ENCODE measurements at regions not wholly inside any gene's neighbourhood (a gene's known extent, or its start where the extent isn't known, plus 50 kb on each side); places are given as distances from the start of the nearest gene placed in this dataset.

GRCh38 chr7:109049366-109049765, 479.7 kb downstream of the DNAJB9 start (continued):
- no peak for TF ChIP-seq TSHZ2 (CRISPR knock-in tag; IDR thresholded peaks at IDR 0.05)
- no peak for TF ChIP-seq ZC3H10 (CRISPR knock-in tag; IDR thresholded peaks at IDR 0.05)
- TF ChIP-seq ARNTL (CRISPR knock-in tag; IDR thresholded peaks at IDR 0.05; ENCODE audit: borderline replicate concordance, low read depth): no peak

- no peak for ATAC-seq
- no peak for TF ChIP-seq BACH2 (CRISPR knock-in tag; IDR thresholded peaks at IDR 0.05; ENCODE audit: borderline replicate concordance)
- TF ChIP-seq CSDC2 (CRISPR knock-in tag; IDR thresholded peaks at IDR 0.05): no peak
- no peak for TF ChIP-seq RARB (CRISPR knock-in tag; IDR thresholded peaks at IDR 0.05)
- TF ChIP-seq ZC3H10 (CRISPR knock-in tag; IDR thresholded peaks at IDR 0.05): no peak
- no peak for TF ChIP-seq TSHZ2 (CRISPR knock-in tag; IDR thresholded peaks at IDR 0.05)
- no peak for TF ChIP-seq ARNTL (CRISPR knock-in tag; IDR thresholded peaks at IDR 0.05; ENCODE audit: borderline replicate concordance, low read depth)
- no peak for TF ChIP-seq GLIS3 (CRISPR knock-in tag; IDR thresholded peaks at IDR 0.05)
- no peak for TF ChIP-seq ISL1 (CRISPR knock-in tag; IDR thresholded peaks at IDR 0.05)
- no peak for TF ChIP-seq TOX (CRISPR knock-in tag; IDR thresholded peaks at IDR 0.05; ENCODE audit: borderline replicate concordance)
- TF ChIP-seq ZFP3 (CRISPR knock-in tag; IDR thresholded peaks at IDR 0.05): no peak
- TF ChIP-seq ZFP30 (CRISPR knock-in tag; IDR thresholded peaks at IDR 0.05): no peak
- TF ChIP-seq SNAI2 (CRISPR knock-in tag; IDR thresholded peaks at IDR 0.05): no peak
- no peak for TF ChIP-seq OSR1 (CRISPR knock-in tag; IDR thresholded peaks at IDR 0.05)
- TF ChIP-seq POU6F1 (CRISPR knock-in tag; IDR thresholded peaks at IDR 0.05; ENCODE audit: borderline replicate concordance, low read depth): no peak
- TF ChIP-seq PPARA (CRISPR knock-in tag; IDR thresholded peaks at IDR 0.05; ENCODE audit: borderline replicate concordance): no peak
- TF ChIP-seq ZNF565 (CRISPR knock-in tag; conservative IDR thresholded peaks at IDR 0.05; ENCODE audit: low read depth): no peak
- no peak for TF ChIP-seq ESRRG (CRISPR knock-in tag; IDR thresholded peaks at IDR 0.05)
- TF ChIP-seq CSRNP3 (CRISPR knock-in tag; IDR thresholded peaks at IDR 0.05): no peak
These were observed 489.4 kb downstream of the DNAJB9 start for GRCh38 chr7:109059089-109059488.

- TF ChIP-seq BACH2 (CRISPR knock-in tag; IDR thresholded peaks at IDR 0.05; ENCODE audit: borderline replicate concordance) (no peak), GLIS3 (CRISPR knock-in tag; IDR thresholded peaks at IDR 0.05) (no peak)
- ATAC-seq: no peak
These were observed 493.1 kb downstream of the DNAJB9 start for GRCh38 chr7:109062798-109063197.

- no peak for ATAC-seq
These were observed 503.9 kb downstream of the DNAJB9 start for GRCh38 chr7:109073543-109073942.

GRCh38 chr7:109076396-109076972, 506.8 kb downstream of the DNAJB9 start:
- TF ChIP-seq ARNTL (CRISPR knock-in tag; IDR thresholded peaks at IDR 0.05; ENCODE audit: borderline replicate concordance, low read depth) (no peak), ZFP3 (CRISPR knock-in tag; IDR thresholded peaks at IDR 0.05) (no peak), GLIS3 (CRISPR knock-in tag; IDR thresholded peaks at IDR 0.05) (no peak), SNAI2 (CRISPR knock-in tag; IDR thresholded peaks at IDR 0.05) (no peak)

More at GRCh38 chr7:109073543-109073942, 503.9 kb downstream of the DNAJB9 start:
- TF ChIP-seq ZNF70 (CRISPR knock-in tag; IDR thresholded peaks at IDR 0.05): no peak

More at GRCh38 chr7:109076396-109076972, 506.8 kb downstream of the DNAJB9 start:
- no peak for ATAC-seq

Measured in SK-N-SH treated with all-trans-retinoic acid at 6 μM for 48 hours (cell line).